Glomerular endothelial cell (primary cell): ENCODE measurements at regions not wholly inside any gene's neighbourhood (a gene's known extent, or its start where the extent isn't known, plus 50 kb on each side); places are given as distances from the start of the nearest gene placed in this dataset.

Experiments used
- DNase-seq: peaks from one replicate; pipeline ENCODE4 v3.0.0-alpha.2; 2011; ENCODE audit warnings: low read depth, low spot score; ENCODE audit errors: extremely low read depth

GRCh38 chr3:106371971-106372805, 503.4 kb upstream of the CBLB start:
- no peak for DNase-seq

- DNase-seq = no peak
Observed at GRCh38 chr3:106372806-106373190, 504.0 kb upstream of the CBLB start.

GRCh38 chr3:106376016-106376570, 507.3 kb upstream of the CBLB start:
- DNase-seq = no peak

- no peak for DNase-seq
Observed at GRCh38 chr3:106379251-106379750, 510.5 kb upstream of the CBLB start.

- no peak for DNase-seq
Observed at GRCh38 chr3:106380232-106380631, 511.4 kb upstream of the CBLB start.

- no peak for DNase-seq
Observed at GRCh38 chr3:106381286-106381938, 512.6 kb upstream of the CBLB start.

- no peak for DNase-seq
Observed at GRCh38 chr3:106381939-106382335, 513.1 kb upstream of the CBLB start.

- no peak for DNase-seq
Observed at GRCh38 chr3:106386050-106386449, 517.2 kb upstream of the CBLB start.

- no peak for DNase-seq
Observed at GRCh38 chr3:106392915-106393314, 524.1 kb upstream of the CBLB start.

GRCh38 chr3:106397006-106397405, 528.2 kb upstream of the CBLB start:
- no peak for DNase-seq

- no peak for DNase-seq
Observed at GRCh38 chr3:106398891-106399600, 530.2 kb upstream of the CBLB start.

GRCh38 chr3:106399761-106400160, 530.9 kb upstream of the CBLB start:
- no peak for DNase-seq

- DNase-seq = no peak
Observed at GRCh38 chr3:106401666-106402490, 533.1 kb upstream of the CBLB start.

GRCh38 chr3:106403371-106404145, 534.7 kb upstream of the CBLB start:
- DNase-seq = no peak

GRCh38 chr3:106413683-106414082, 544.9 kb upstream of the CBLB start:
- no peak for DNase-seq

GRCh38 chr3:106420628-106421027, 551.8 kb upstream of the CBLB start:
- DNase-seq = no peak

- no peak for DNase-seq
Observed at GRCh38 chr3:106421426-106421825, 552.6 kb upstream of the CBLB start.

GRCh38 chr3:106421909-106422308, 553.1 kb upstream of the CBLB start:
- no peak for DNase-seq
